GM23338 (cell line): ENCODE measurements at regions not wholly inside any gene's neighbourhood (a gene's known extent, or its start where the extent isn't known, plus 50 kb on each side); places are given as distances from the start of the nearest gene placed in this dataset.

Experiments used
- ATAC-seq: fragments of 200-7000 bp; cut with Tn5 transposase; 3 replicates; pipeline ENCODE4 v1.9.1; 2020
- DNase-seq: peaks from one replicate; pipeline ENCODE4 v3.0.0-alpha.2; 2015; ENCODE audit warnings: low spot score
- H2AFZ ChIP-seq: fragments of 200-600 bp; sonication (generic); 2 replicates; pipeline ENCODE4 v1.8.0; 2016; ENCODE audit warnings: antibody characterized with exemption, mild to moderate bottlenecking, moderate library complexity
- H3F3A ChIP-seq: fragments of 200-600 bp; sonication (generic); replicated peaks from 2 replicates; pipeline ENCODE4 v1.8.0; 2017; ENCODE audit warnings: antibody characterized with exemption, mixed run types, low read depth
- H3K27ac ChIP-seq: fragments of 200-600 bp; sonication (generic); 2 replicates; pipeline ENCODE4 v1.6.1; 2016; ENCODE audit warnings: low read depth
- H3K27me3 ChIP-seq: fragments of 200-600 bp; sonication (generic); 2 replicates; pipeline ENCODE4 v1.8.0; 2016; ENCODE audit warnings: mild to moderate bottlenecking, mixed run types, moderate library complexity; ENCODE audit not compliant: insufficient read depth
- H3K36me3 ChIP-seq: fragments of 200-600 bp; sonication (generic); 2 replicates; pipeline ENCODE4 v1.8.0; 2016; ENCODE audit warnings: mild to moderate bottlenecking; ENCODE audit not compliant: insufficient read depth
- H3K4me1 ChIP-seq: fragments of 200-600 bp; sonication (generic); 2 replicates; pipeline ENCODE4 v1.8.0; 2016; ENCODE audit warnings: mild to moderate bottlenecking, moderate library complexity; ENCODE audit not compliant: insufficient read depth
- H3K4me2 ChIP-seq: fragments of 200-600 bp; sonication (generic); 2 replicates; pipeline ENCODE4 v1.7.1; 2017; ENCODE audit warnings: mixed run types
- H3K4me3 ChIP-seq: fragments of 200-600 bp; sonication (generic); 2 replicates; pipeline ENCODE4 v1.6.1; 2016; ENCODE audit warnings: mixed run types
- H3K79me2 ChIP-seq: fragments of 200-600 bp; sonication (generic); replicated peaks from 2 replicates; pipeline ENCODE4 v1.8.0; 2017; ENCODE audit warnings: mild to moderate bottlenecking; ENCODE audit not compliant: insufficient read depth
- H3K9me2 ChIP-seq: fragments of 200-600 bp; sonication (generic); 2 replicates; pipeline ENCODE4 v1.8.0; 2017; ENCODE audit not compliant: insufficient read depth
- H4K20me1 ChIP-seq: fragments of 200-600 bp; sonication (generic); replicated peaks from 2 replicates; pipeline ENCODE4 v1.8.0; 2017; ENCODE audit warnings: mild to moderate bottlenecking; ENCODE audit not compliant: insufficient read depth
- H3K27ac Mint-ChIP-seq: 2 replicates; pipeline ENCODE4 v1.8.0; 2020; ENCODE audit warnings: inconsistent platforms, mild to moderate bottlenecking, moderate library complexity, mixed read lengths
- H3K27me3 Mint-ChIP-seq: 3 replicates; pipeline ENCODE4 v1.8.0; 2022; ENCODE audit warnings: low read depth, mild to moderate bottlenecking, moderate library complexity, mixed read lengths, inconsistent platforms; ENCODE audit not compliant: insufficient read depth, poor library complexity
- H3K36me3 Mint-ChIP-seq: 3 replicates; pipeline ENCODE4 v1.8.0; 2021; ENCODE audit warnings: low read depth, mild to moderate bottlenecking, inconsistent platforms, moderate library complexity, mixed read lengths
- H3K4me1 Mint-ChIP-seq: 3 replicates; pipeline ENCODE4 v1.8.0; 2020; ENCODE audit warnings: mild to moderate bottlenecking, inconsistent platforms, mixed read lengths
- H3K4me3 Mint-ChIP-seq: 3 replicates; pipeline ENCODE4 v1.8.0; 2021; ENCODE audit warnings: moderate library complexity, mild to moderate bottlenecking, inconsistent platforms, mixed read lengths
- H3K9me3 Mint-ChIP-seq: 3 replicates; pipeline ENCODE4 v1.8.0; 2020; ENCODE audit warnings: moderate library complexity, mild to moderate bottlenecking, inconsistent platforms, mixed read lengths
- EZH2 ChIP-seq: fragments of 200-600 bp; sonication (generic); IDR thresholded peaks from one replicate; pipeline ENCODE4 v1.8.0; 2017; ENCODE audit warnings: antibody characterized with exemption, mild to moderate bottlenecking, low read depth; ENCODE audit not compliant: unreplicated experiment
- JUNB ChIP-seq: IDR thresholded peaks from one replicate; pipeline ENCODE4 v1.6.1; 2016; ENCODE audit warnings: antibody characterized with exemption; ENCODE audit not compliant: unreplicated experiment
- NANOG ChIP-seq: IDR thresholded peaks from 2 replicates; pipeline ENCODE4 v1.6.1; 2016; ENCODE audit warnings: antibody characterized with exemption, borderline replicate concordance
- POLR2AphosphoS5 ChIP-seq: IDR thresholded peaks from 2 replicates; pipeline ENCODE4 v1.6.1; 2016; ENCODE audit warnings: antibody characterized with exemption, low read depth
- ZNF114 ChIP-seq: fragments of 250-450 bp; sonication (Bioruptor Pico); IDR thresholded peaks from 2 replicates; pipeline ENCODE4 v1.5.0; 2020; ENCODE audit warnings: mild to moderate bottlenecking, moderate library complexity
- ZNF331 ChIP-seq: fragments of 250-450 bp; sonication (Bioruptor Pico); IDR thresholded peaks from 2 replicates; pipeline ENCODE4 v1.5.0; 2020; ENCODE audit warnings: low read depth, mild to moderate bottlenecking, moderate library complexity

GRCh38 chrX:6599230-6599860 lies 64.4 kb upstream of the VCX3A start:
- H3K4me1 ChIP-seq = no peaks in the 10 kb centered on the region
- no peaks in the 10 kb centered on the region for H3F3A ChIP-seq
- no peak for ATAC-seq
- Mint-ChIP-seq H3K36me3 (peaks cover 13% of the 10 kb centered on the region), H3K27me3 (no peaks in the 10 kb centered on the region), H3K4me1 (no peaks in the 10 kb centered on the region), H3K9me3 (peaks cover 12% of the 10 kb centered on the region), H3K4me3 (no peak overlapping the region), H3K27ac (no peak overlapping the region)
- H3K4me3 ChIP-seq = no peak overlapping the region
- TF ChIP-seq ZNF331 (CRISPR knock-in tag) (no peak), NANOG (no peak), JUNB (no peak), ZNF114 (CRISPR knock-in tag) (no peak), POLR2AphosphoS5 (no peak), EZH2 (no peak)
- no peaks in the 10 kb centered on the region for H3K9me2 ChIP-seq
- no peak overlapping the region for H2AFZ ChIP-seq
- H4K20me1 ChIP-seq = no peaks in the 10 kb centered on the region
- H3K36me3 ChIP-seq = no peaks in the 10 kb centered on the region
- H3K27ac ChIP-seq = no peak overlapping the region
- H3K79me2 ChIP-seq = no peaks in the 10 kb centered on the region
- no peak for DNase-seq
- H3K4me2 ChIP-seq = no peak overlapping the region
- H3K27me3 ChIP-seq = no peaks in the 10 kb centered on the region
